Type B pancreatic cell (in vitro differentiated cells): ENCODE measurements at regions not wholly inside any gene's neighbourhood (a gene's known extent, or its start where the extent isn't known, plus 50 kb on each side); places are given as distances from the start of the nearest gene placed in this dataset.

ENCODE experiments used
- DNase-seq: peaks from one replicate; pipeline ENCODE4 v3.0.0; 2021; ENCODE audit warnings: mixed read lengths; ENCODE audit not compliant: unreplicated experiment; ENCODE audit errors: extremely low spot score
- H3K27ac Mint-ChIP-seq: 2 replicates; pipeline ENCODE4 v1.8.0; 2021; ENCODE audit warnings: mild to moderate bottlenecking, mixed read lengths
- H3K27me3 Mint-ChIP-seq: 2 replicates; pipeline ENCODE4 v1.8.0; 2021; ENCODE audit warnings: mixed read lengths
- H3K36me3 Mint-ChIP-seq: 2 replicates; pipeline ENCODE4 v1.8.0; 2021; ENCODE audit warnings: mixed read lengths
- H3K4me1 Mint-ChIP-seq: one replicate; pipeline ENCODE4 v1.8.0; 2021; ENCODE audit warnings: mixed read lengths; ENCODE audit not compliant: unreplicated experiment
- H3K4me3 Mint-ChIP-seq: 2 replicates; pipeline ENCODE4 v1.8.0; 2021; ENCODE audit warnings: mild to moderate bottlenecking, mixed read lengths
- H3K9me3 Mint-ChIP-seq: 2 replicates; pipeline ENCODE4 v1.8.0; 2021; ENCODE audit warnings: mixed read lengths
- TF ChIP-seq, protein P1 (sequence below): fragments of 200-600 bp; sonication (generic); conservative IDR thresholded peaks from 2 replicates; pipeline ENCODE4 v1.5.0; 2021; ENCODE audit warnings: antibody characterized with exemption, mild to moderate bottlenecking

DNA sequence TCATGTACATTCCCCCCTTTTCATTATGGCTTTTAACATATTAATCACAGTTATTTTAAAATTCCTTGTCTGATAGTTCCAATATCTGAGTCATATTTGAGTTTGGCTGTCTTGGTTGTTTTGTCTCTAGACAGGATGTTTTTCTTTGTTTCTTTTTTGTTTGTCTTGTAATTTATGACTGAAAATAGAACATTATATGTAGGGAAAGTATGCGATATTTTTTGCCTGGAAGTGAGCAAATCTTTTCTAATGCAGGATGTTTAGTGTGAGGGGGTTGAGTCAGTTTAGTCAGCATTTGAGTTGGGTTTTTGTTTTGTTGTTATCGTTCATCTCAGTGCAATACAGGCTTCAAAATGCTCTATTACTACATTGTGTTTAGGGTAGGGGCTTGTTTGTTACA lies 239.7 kb downstream of the SNAPC1 start:
- Mint-ChIP-seq H3K27ac (no peak overlapping the region), H3K4me1 (no peaks in the 10 kb centered on the region), H3K9me3 (no peaks in the 10 kb centered on the region)

GRCh38 chr14:62002642-62003041 lies 240.4 kb downstream of the SNAPC1 start:
- Mint-ChIP-seq H3K9me3 (no peaks in the 10 kb centered on the region), H3K36me3 (no peaks in the 10 kb centered on the region)
- TF ChIP-seq, protein P1, sequence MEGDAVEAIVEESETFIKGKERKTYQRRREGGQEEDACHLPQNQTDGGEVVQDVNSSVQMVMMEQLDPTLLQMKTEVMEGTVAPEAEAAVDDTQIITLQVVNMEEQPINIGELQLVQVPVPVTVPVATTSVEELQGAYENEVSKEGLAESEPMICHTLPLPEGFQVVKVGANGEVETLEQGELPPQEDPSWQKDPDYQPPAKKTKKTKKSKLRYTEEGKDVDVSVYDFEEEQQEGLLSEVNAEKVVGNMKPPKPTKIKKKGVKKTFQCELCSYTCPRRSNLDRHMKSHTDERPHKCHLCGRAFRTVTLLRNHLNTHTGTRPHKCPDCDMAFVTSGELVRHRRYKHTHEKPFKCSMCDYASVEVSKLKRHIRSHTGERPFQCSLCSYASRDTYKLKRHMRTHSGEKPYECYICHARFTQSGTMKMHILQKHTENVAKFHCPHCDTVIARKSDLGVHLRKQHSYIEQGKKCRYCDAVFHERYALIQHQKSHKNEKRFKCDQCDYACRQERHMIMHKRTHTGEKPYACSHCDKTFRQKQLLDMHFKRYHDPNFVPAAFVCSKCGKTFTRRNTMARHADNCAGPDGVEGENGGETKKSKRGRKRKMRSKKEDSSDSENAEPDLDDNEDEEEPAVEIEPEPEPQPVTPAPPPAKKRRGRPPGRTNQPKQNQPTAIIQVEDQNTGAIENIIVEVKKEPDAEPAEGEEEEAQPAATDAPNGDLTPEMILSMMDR, result no peak

More for the DNA sequence above, 239.7 kb downstream of the SNAPC1 start:
- TF ChIP-seq, protein P1, result no peak
- no peak overlapping the region for H3K4me3 Mint-ChIP-seq
- no peak for DNase-seq
- H3K36me3 Mint-ChIP-seq, result no peaks in the 10 kb centered on the region
- H3K27me3 Mint-ChIP-seq, result no peaks in the 10 kb centered on the region

GRCh38 chr14:62003701-62004100 lies 241.5 kb downstream of the SNAPC1 start:
- DNase-seq, result no peak
- H3K27me3 Mint-ChIP-seq, result no peaks in the 10 kb centered on the region
- no peak overlapping the region for H3K27ac Mint-ChIP-seq
- TF ChIP-seq, protein P1, result no peak
- no peaks in the 10 kb centered on the region for H3K36me3 Mint-ChIP-seq
- H3K4me1 Mint-ChIP-seq, result no peaks in the 10 kb centered on the region
- H3K9me3 Mint-ChIP-seq, result no peaks in the 10 kb centered on the region
- H3K4me3 Mint-ChIP-seq, result no peak overlapping the region

More at GRCh38 chr14:62002642-62003041, 240.4 kb downstream of the SNAPC1 start:
- DNase-seq, result no peak
- Mint-ChIP-seq H3K27ac (no peak overlapping the region), H3K27me3 (no peaks in the 10 kb centered on the region), H3K4me3 (no peak overlapping the region), H3K4me1 (no peaks in the 10 kb centered on the region)

DNA sequence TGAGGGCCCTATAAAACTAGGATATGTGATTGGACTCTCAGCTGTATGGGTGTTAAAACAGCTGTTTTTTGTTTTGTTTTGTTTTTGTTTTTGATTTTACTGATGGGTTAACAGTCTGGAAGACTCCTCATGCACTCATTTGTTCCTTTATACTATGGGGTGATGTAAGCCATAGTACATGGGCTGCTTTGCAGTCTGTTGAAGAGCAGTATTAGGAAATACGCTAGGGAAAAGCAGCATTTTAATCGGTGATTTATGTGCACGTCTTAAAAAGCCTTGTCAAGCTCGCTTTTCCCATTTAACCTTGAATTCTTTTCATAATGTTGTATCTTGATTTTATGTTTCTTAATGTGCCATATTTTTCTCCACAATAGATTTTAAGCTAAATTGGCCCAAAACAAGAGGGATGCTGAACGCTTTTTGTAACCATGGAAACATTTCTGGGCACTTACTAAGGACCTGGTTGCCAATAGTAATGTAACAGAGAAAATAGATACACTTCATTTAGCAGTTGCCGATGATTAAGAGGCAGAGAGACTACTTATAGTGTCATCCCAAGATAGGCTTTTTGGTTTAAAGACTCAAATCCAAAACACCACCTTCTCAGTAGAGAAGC lies 244.0 kb downstream of the SNAPC1 start:
- TF ChIP-seq, protein P1, result no peak
- Mint-ChIP-seq H3K27me3 (peaks cover 5% of the 10 kb centered on the region), H3K9me3 (no peaks in the 10 kb centered on the region), H3K4me3 (no peak overlapping the region), H3K27ac (no peak overlapping the region), H3K36me3 (no peaks in the 10 kb centered on the region), H3K4me1 (no peaks in the 10 kb centered on the region)
- DNase-seq, result no peak

GRCh38 chr14:62015243-62015642 lies 253.0 kb downstream of the SNAPC1 start:
- no peaks in the 10 kb centered on the region for H3K27me3 Mint-ChIP-seq
- H3K27ac Mint-ChIP-seq, result no peak overlapping the region
- TF ChIP-seq, protein P1, result no peak
- peaks cover 4% of the 10 kb centered on the region for H3K9me3 Mint-ChIP-seq
- DNase-seq, result no peak
- H3K4me1 Mint-ChIP-seq, result no peaks in the 10 kb centered on the region
- no peaks in the 10 kb centered on the region for H3K36me3 Mint-ChIP-seq
- no peak overlapping the region for H3K4me3 Mint-ChIP-seq

GRCh38 chr14:62015945-62016344 lies 253.7 kb downstream of the SNAPC1 start:
- Mint-ChIP-seq H3K27me3 (no peaks in the 10 kb centered on the region), H3K27ac (no peak overlapping the region), H3K9me3 (peaks cover 4% of the 10 kb centered on the region), H3K4me1 (no peaks in the 10 kb centered on the region), H3K4me3 (no peak overlapping the region), H3K36me3 (no peaks in the 10 kb centered on the region)
- DNase-seq, result no peak
- TF ChIP-seq, protein P1, result no peak
